Natural killer cell (primary cell): ENCODE measurements at regions not wholly inside any gene's neighbourhood (a gene's known extent, or its start where the extent isn't known, plus 50 kb on each side); places are given as distances from the start of the nearest gene placed in this dataset.
A peak's percentile ranks its signal among the peaks of the same experiment; 100 is the strongest.

ENCODE experiments used
- ATAC-seq, 3 donors: fragments of 150-1000 bp in 2 of 3; fragments of 200-7000 bp in 1 of 3; cut with Tn5 transposase; 1 replicate in 1 of 3; 2 replicates in 2 of 3; pipeline ENCODE4 v1.10.0; 2021; ENCODE audit warnings: mild to moderate bottlenecking in 2 of 3, moderate library complexity in 2 of 3
- DNase-seq, 2 donors: peaks; one replicate each; pipeline versions ENCODE4 v3.0.0 to v3.0.0-alpha.2; 2013 to 2021; ENCODE audit warnings: mixed read lengths in 1 of 2
- H3K27ac ChIP-seq: one replicate; pipeline ENCODE4 v1.5.1; 2013; ENCODE audit warnings: mild to moderate bottlenecking, low read length
- H3K27me3 ChIP-seq: one replicate; pipeline ENCODE4 v1.6.1; 2013; ENCODE audit warnings: low read length; ENCODE audit not compliant: control insufficient read depth, insufficient read depth
- H3K36me3 ChIP-seq: one replicate; pipeline ENCODE4 v1.6.1; 2013; ENCODE audit warnings: low read length; ENCODE audit not compliant: control insufficient read depth, insufficient read depth
- H3K4me1 ChIP-seq: one replicate; pipeline ENCODE4 v1.6.1; 2013; ENCODE audit warnings: low read length; ENCODE audit not compliant: control insufficient read depth, insufficient read depth
- H3K4me3 ChIP-seq: one replicate; pipeline ENCODE4 v1.5.1; 2013; ENCODE audit warnings: low read length
- H3K9me3 ChIP-seq: one replicate; pipeline ENCODE4 v1.6.1; 2013; ENCODE audit warnings: low read length; ENCODE audit not compliant: control insufficient read depth, insufficient read depth
- H3K27ac Mint-ChIP-seq, 2 donors: one replicate each; pipeline ENCODE4 v1.8.0; 2022; ENCODE audit warnings: mild to moderate bottlenecking in 2 of 2, mixed read lengths in 2 of 2, moderate library complexity in 1 of 2
- H3K27me3 Mint-ChIP-seq, 2 donors: one replicate each; pipeline ENCODE4 v1.8.0; 2022; ENCODE audit warnings: low read depth in 2 of 2, mixed read lengths in 2 of 2
- H3K36me3 Mint-ChIP-seq: one replicate; pipeline ENCODE4 v1.8.0; 2022; ENCODE audit warnings: mixed read lengths
- H3K4me1 Mint-ChIP-seq, 2 donors: one replicate each; pipeline ENCODE4 v1.8.0; 2022; ENCODE audit warnings: mixed read lengths in 2 of 2
- H3K4me3 Mint-ChIP-seq: one replicate; pipeline ENCODE4 v1.8.0; 2022; ENCODE audit warnings: mild to moderate bottlenecking, moderate library complexity, mixed read lengths
- H3K9me3 Mint-ChIP-seq, 2 donors: one replicate each; pipeline ENCODE4 v1.8.0; 2022; ENCODE audit warnings: mixed read lengths in 2 of 2
- CTCF ChIP-seq: fragments of 200-600 bp; IDR thresholded peaks from one replicate; pipeline ENCODE4 v1.8.0; 2022; ENCODE audit warnings: antibody characterized with exemption
- WGBS: methylation state at CpG from one replicate; pipeline ENCODE4 v1.1.7; 2013; ENCODE audit warnings: missing lambda C conversion rate; ENCODE audit not compliant: insufficient coverage; 5-methylcytosine and 5-hydroxymethylcytosine counted together
- intact Hi-C: fragments of 100-400 bp; cut with micrococcal nuclease; formaldehyde crosslinking; loops from one replicate; pipeline ENCODE4 v1.14.2; 2022

GRCh38 chr22:46057246-46058090, 80.5 kb upstream of the WNT7B start:
- Mint-ChIP-seq H3K4me1 (peaks cover 39 to 40% of the 10 kb centered on the region in 2 donors), H3K27ac (peak overlapping the region; percentile 87 to 89), H3K9me3 (no peaks in the 10 kb centered on the region), H3K36me3 (no peaks in the 10 kb centered on the region), H3K27me3 (no peaks in the 10 kb centered on the region), H3K4me3 (peak overlapping the region; percentile 68)
- no peaks in the 10 kb centered on the region for H3K9me3 ChIP-seq
- H3K27ac ChIP-seq = peak overlapping the region; percentile 69
- peaks cover 54% of the 10 kb centered on the region for H3K4me1 ChIP-seq
- peaks cover 2% of the 10 kb centered on the region for H3K36me3 ChIP-seq
- TF ChIP-seq CTCF = no peak
- no peak overlapping the region for H3K4me3 ChIP-seq
- intact Hi-C loops = loop anchor here (10.0 kb wide), 1 partner anchor 227 kb away; no protein-coding TSS in a partner anchor
- DNase-seq = no peak
- H3K27me3 ChIP-seq = no peaks in the 10 kb centered on the region
- ATAC-seq = no peak
- WGBS = 66% methylated on average over 17 of the region's 17 CpGs

- no peaks in the 10 kb centered on the region for H3K27me3 ChIP-seq
- WGBS = 1% methylated on average over 3 of the region's 6 CpGs
- DNase-seq (peak in 1 of 2 donors; percentile 64), ATAC-seq (peak; percentile 73 to 77 (median 76))
- Mint-ChIP-seq H3K4me3 (peak overlapping the region; percentile 68), H3K4me1 (peaks cover 38 to 39% of the 10 kb centered on the region in 2 donors), H3K9me3 (no peaks in the 10 kb centered on the region), H3K27ac (peak overlapping the region; percentile 87 to 89), H3K36me3 (no peaks in the 10 kb centered on the region), H3K27me3 (no peaks in the 10 kb centered on the region)
- no peaks in the 10 kb centered on the region for H3K9me3 ChIP-seq
- H3K36me3 ChIP-seq = peaks cover 2% of the 10 kb centered on the region
- no peak overlapping the region for H3K4me3 ChIP-seq
- TF ChIP-seq CTCF = no peak
- peaks cover 48% of the 10 kb centered on the region for H3K4me1 ChIP-seq
- peak overlapping the region; percentile 69 for H3K27ac ChIP-seq
- intact Hi-C loops = loop anchor here (10.0 kb wide), 1 partner anchor 227 kb away; no protein-coding TSS in a partner anchor
Measured at GRCh38 chr22:46058091-46058420, 81.1 kb upstream of the WNT7B start.

- H3K4me3 ChIP-seq = no peak overlapping the region
- ATAC-seq (no peak), DNase-seq (no peak)
- 94% methylated on average over 25 of the region's 25 CpGs for WGBS
- H3K27me3 ChIP-seq = no peaks in the 10 kb centered on the region
- peak overlapping the region; percentile 69 for H3K27ac ChIP-seq
- no peaks in the 10 kb centered on the region for H3K9me3 ChIP-seq
- peak overlapping the region; percentile 87 to 89 for H3K27ac Mint-ChIP-seq
- H3K36me3 Mint-ChIP-seq = no peaks in the 10 kb centered on the region
- H3K36me3 ChIP-seq = peaks cover 2% of the 10 kb centered on the region
- peaks cover 45% of the 10 kb centered on the region for H3K4me1 ChIP-seq
- no peaks in the 10 kb centered on the region for H3K27me3 Mint-ChIP-seq
- TF ChIP-seq CTCF = no peak
- peaks cover 41 to 43% of the 10 kb centered on the region in 2 donors for H3K4me1 Mint-ChIP-seq
- H3K4me3 Mint-ChIP-seq = no peak overlapping the region
- no peaks in the 10 kb centered on the region for H3K9me3 Mint-ChIP-seq
- intact Hi-C loops = loop anchor here (10.0 kb wide), 1 partner anchor 226 kb away; no protein-coding TSS in a partner anchor
Measured at GRCh38 chr22:46058591-46059519, 81.9 kb upstream of the WNT7B start.
